ENCODE measurements at regions not wholly inside any gene's neighbourhood (a gene's known extent, or its start where the extent isn't known, plus 50 kb on each side); places are given as distances from the start of the nearest gene placed in this dataset.

- no peak for TF ChIP-seq LEF1 (IDR thresholded peaks at IDR 0.05; ENCODE audit: borderline replicate concordance)
- TF ChIP-seq FOXA1 (IDR thresholded peaks at IDR 0.05) = no peak
- no peak for TF ChIP-seq NFRKB (IDR thresholded peaks at IDR 0.05)
- no peak for TF ChIP-seq CTBP1 (IDR thresholded peaks at IDR 0.05; ENCODE audit: borderline replicate concordance)
- no peak for TF ChIP-seq HDGF (IDR thresholded peaks at IDR 0.05; ENCODE audit: borderline replicate concordance)
- no peak for TF ChIP-seq FOXK2 (IDR thresholded peaks at IDR 0.05)
- TF ChIP-seq PKNOX1 (IDR thresholded peaks at IDR 0.05) = no peak
- TF ChIP-seq SP1 (IDR thresholded peaks at IDR 0.05) = no peak
- TF ChIP-seq FOXM1 (IDR thresholded peaks at IDR 0.05; ENCODE audit: borderline replicate concordance) = no peak
- TF ChIP-seq BHLHE40 (IDR thresholded peaks at IDR 0.05; ENCODE audit: borderline replicate concordance) = no peak
- TF ChIP-seq L3MBTL2 (conservative IDR thresholded peaks at IDR 0.05) = no peak
- TF ChIP-seq ZNF384 (IDR thresholded peaks at IDR 0.05) = no peak
- TF ChIP-seq TARDBP (IDR thresholded peaks at IDR 0.05) = no peak
- no peak for TF ChIP-seq ARNT (IDR thresholded peaks at IDR 0.05)
- no peak for TF ChIP-seq ELF4 (IDR thresholded peaks at IDR 0.05)
- TF ChIP-seq SUZ12 (IDR thresholded peaks at IDR 0.05) = no peak
- ChIA-PET CTCF (no interaction called here), POLR2A (no interaction called here)
- no peak for DNase-seq (ENCODE audit: extremely low spot score)
Measured at GRCh38 chr11:69999721-70000120, 78.4 kb upstream of the ANO1 start.

- POLR2A ChIA-PET = no interaction called here
- TF ChIP-seq FOXA1 (IDR thresholded peaks at IDR 0.05) (no peak), CTBP1 (IDR thresholded peaks at IDR 0.05; ENCODE audit: borderline replicate concordance) (no peak), ZNF384 (IDR thresholded peaks at IDR 0.05) (no peak), FOXM1 (IDR thresholded peaks at IDR 0.05; ENCODE audit: borderline replicate concordance) (no peak), NFRKB (IDR thresholded peaks at IDR 0.05) (no peak), BHLHE40 (IDR thresholded peaks at IDR 0.05; ENCODE audit: borderline replicate concordance) (no peak), SP1 (IDR thresholded peaks at IDR 0.05) (no peak), L3MBTL2 (conservative IDR thresholded peaks at IDR 0.05) (no peak), TARDBP (IDR thresholded peaks at IDR 0.05) (no peak), HDGF (IDR thresholded peaks at IDR 0.05; ENCODE audit: borderline replicate concordance) (no peak)
- CTCF ChIA-PET = no interaction called here
- no peak for DNase-seq (ENCODE audit: extremely low spot score)
Measured at GRCh38 chr11:70000228-70000627, 77.9 kb upstream of the ANO1 start.

GRCh38 chr11:70001246-70001645, 76.9 kb upstream of the ANO1 start:
- ChIA-PET CTCF (no interaction called here), POLR2A (no interaction called here)
- TF ChIP-seq ZNF384 (IDR thresholded peaks at IDR 0.05) (no peak), CTBP1 (IDR thresholded peaks at IDR 0.05; ENCODE audit: borderline replicate concordance) (no peak), TARDBP (IDR thresholded peaks at IDR 0.05) (no peak)
- DNase-seq (ENCODE audit: extremely low spot score) = no peak

GRCh38 chr11:70002433-70002832, 75.7 kb upstream of the ANO1 start:
- POLR2A ChIA-PET = no interaction called here
- TF ChIP-seq ZNF384 (IDR thresholded peaks at IDR 0.05) = no peak
- no peak for TF ChIP-seq FOXM1 (IDR thresholded peaks at IDR 0.05; ENCODE audit: borderline replicate concordance)
- TF ChIP-seq FOXA1 (IDR thresholded peaks at IDR 0.05) = no peak
- TF ChIP-seq CTBP1 (IDR thresholded peaks at IDR 0.05; ENCODE audit: borderline replicate concordance) = no peak
- no peak for TF ChIP-seq L3MBTL2 (conservative IDR thresholded peaks at IDR 0.05)
- no peak for TF ChIP-seq ELF4 (IDR thresholded peaks at IDR 0.05)
- TF ChIP-seq NFRKB (IDR thresholded peaks at IDR 0.05) = no peak
- TF ChIP-seq HDGF (IDR thresholded peaks at IDR 0.05; ENCODE audit: borderline replicate concordance) = no peak
- no peak for TF ChIP-seq SP1 (IDR thresholded peaks at IDR 0.05)
- no peak for TF ChIP-seq SUZ12 (IDR thresholded peaks at IDR 0.05)
- TF ChIP-seq TARDBP (IDR thresholded peaks at IDR 0.05) = no peak
- no peak for TF ChIP-seq ARNT (IDR thresholded peaks at IDR 0.05)
- no peak for TF ChIP-seq BHLHE40 (IDR thresholded peaks at IDR 0.05; ENCODE audit: borderline replicate concordance)
- TF ChIP-seq FOXK2 (IDR thresholded peaks at IDR 0.05) = no peak
- TF ChIP-seq PKNOX1 (IDR thresholded peaks at IDR 0.05) = no peak
- TF ChIP-seq LEF1 (IDR thresholded peaks at IDR 0.05; ENCODE audit: borderline replicate concordance) = no peak
- no peak for DNase-seq (ENCODE audit: extremely low spot score)
- CTCF ChIA-PET = no interaction called here

- ChIA-PET POLR2A (no interaction called here), CTCF (no interaction called here)
- DNase-seq (ENCODE audit: extremely low spot score) = no peak
- TF ChIP-seq CTBP1 (IDR thresholded peaks at IDR 0.05; ENCODE audit: borderline replicate concordance) (no peak), ELF4 (IDR thresholded peaks at IDR 0.05) (no peak), HDGF (IDR thresholded peaks at IDR 0.05; ENCODE audit: borderline replicate concordance) (no peak)
Measured at GRCh38 chr11:70005107-70005818, 72.9 kb upstream of the ANO1 start.

- TF ChIP-seq ARNT (IDR thresholded peaks at IDR 0.05) (no peak), L3MBTL2 (conservative IDR thresholded peaks at IDR 0.05) (no peak), ZNF384 (IDR thresholded peaks at IDR 0.05) (no peak), CTBP1 (IDR thresholded peaks at IDR 0.05; ENCODE audit: borderline replicate concordance) (no peak), PKNOX1 (IDR thresholded peaks at IDR 0.05) (no peak), SUZ12 (IDR thresholded peaks at IDR 0.05) (no peak), LEF1 (IDR thresholded peaks at IDR 0.05; ENCODE audit: borderline replicate concordance) (no peak), FOXK2 (IDR thresholded peaks at IDR 0.05) (no peak), HDGF (IDR thresholded peaks at IDR 0.05; ENCODE audit: borderline replicate concordance) (no peak), FOXA1 (IDR thresholded peaks at IDR 0.05) (no peak), FOXM1 (IDR thresholded peaks at IDR 0.05; ENCODE audit: borderline replicate concordance) (no peak), NFRKB (IDR thresholded peaks at IDR 0.05) (no peak), ELF4 (IDR thresholded peaks at IDR 0.05) (no peak), BHLHE40 (IDR thresholded peaks at IDR 0.05; ENCODE audit: borderline replicate concordance) (no peak), TARDBP (IDR thresholded peaks at IDR 0.05) (no peak), SP1 (IDR thresholded peaks at IDR 0.05) (no peak)
- ChIA-PET CTCF (no interaction called here), POLR2A (no interaction called here)
- DNase-seq (ENCODE audit: extremely low spot score) = no peak
Measured at GRCh38 chr11:70007796-70008195, 70.3 kb upstream of the ANO1 start.
